ENCODE measurements at regions not wholly inside any gene's neighbourhood (a gene's known extent, or its start where the extent isn't known, plus 50 kb on each side); places are given as distances from the start of the nearest gene placed in this dataset.

DNA sequence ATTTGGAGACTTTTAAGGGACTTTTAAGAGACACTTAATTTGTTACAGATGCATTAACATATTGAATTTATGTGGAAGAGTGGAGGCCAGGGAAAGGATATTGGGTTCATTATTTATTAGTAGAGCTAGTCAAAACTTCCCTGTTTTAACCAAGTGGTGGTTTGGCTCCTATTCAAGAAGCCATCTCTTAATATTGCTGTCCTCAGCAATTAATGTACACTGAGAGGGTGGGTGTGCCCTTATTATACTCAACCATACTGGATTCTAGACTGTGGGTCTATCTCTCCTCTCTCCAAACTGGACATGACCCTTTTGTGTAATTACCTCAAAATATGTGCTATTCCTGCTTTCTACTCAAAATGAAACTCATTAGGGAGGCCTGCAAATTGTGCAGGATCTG, 398.7 kb upstream of the DDHD1 start:
- H4K20me1 ChIP-seq (ENCODE audit: control insufficient read depth, insufficient read depth, low read length, poor library complexity, severe bottlenecking) = no peaks in the 10 kb centered on the region
- no peaks in the 10 kb centered on the region for H3K36me3 ChIP-seq (replicated peaks in 1 of 2; ENCODE audit: control extremely low read depth in 1 of 2, control insufficient read depth in 1 of 2, extremely low read depth in 1 of 2, insufficient read depth in 2 of 2, low read length in 1 of 2)
- TF ChIP-seq, protein P1, sequence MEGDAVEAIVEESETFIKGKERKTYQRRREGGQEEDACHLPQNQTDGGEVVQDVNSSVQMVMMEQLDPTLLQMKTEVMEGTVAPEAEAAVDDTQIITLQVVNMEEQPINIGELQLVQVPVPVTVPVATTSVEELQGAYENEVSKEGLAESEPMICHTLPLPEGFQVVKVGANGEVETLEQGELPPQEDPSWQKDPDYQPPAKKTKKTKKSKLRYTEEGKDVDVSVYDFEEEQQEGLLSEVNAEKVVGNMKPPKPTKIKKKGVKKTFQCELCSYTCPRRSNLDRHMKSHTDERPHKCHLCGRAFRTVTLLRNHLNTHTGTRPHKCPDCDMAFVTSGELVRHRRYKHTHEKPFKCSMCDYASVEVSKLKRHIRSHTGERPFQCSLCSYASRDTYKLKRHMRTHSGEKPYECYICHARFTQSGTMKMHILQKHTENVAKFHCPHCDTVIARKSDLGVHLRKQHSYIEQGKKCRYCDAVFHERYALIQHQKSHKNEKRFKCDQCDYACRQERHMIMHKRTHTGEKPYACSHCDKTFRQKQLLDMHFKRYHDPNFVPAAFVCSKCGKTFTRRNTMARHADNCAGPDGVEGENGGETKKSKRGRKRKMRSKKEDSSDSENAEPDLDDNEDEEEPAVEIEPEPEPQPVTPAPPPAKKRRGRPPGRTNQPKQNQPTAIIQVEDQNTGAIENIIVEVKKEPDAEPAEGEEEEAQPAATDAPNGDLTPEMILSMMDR (IDR thresholded peaks at IDR 0.05) = no peak
- no peak for TF ChIP-seq EZH2 (IDR thresholded peaks at IDR 0.05; ENCODE audit: borderline replicate concordance, insufficient read depth, low read depth, low read length, poor library complexity, severe bottlenecking)
- DNase-seq = no peak
- H3K4me3 ChIP-seq (ENCODE audit: control extremely low read depth in 1 of 5, extremely low read depth in 1 of 5, insufficient read depth in 1 of 5, low read depth in 2 of 5, low read length in 4 of 5) = no peak overlapping the region
- Mint-ChIP-seq H3K27ac (no peak overlapping the region), H3K27me3 (peaks cover 4% of the 10 kb centered on the region), H3K4me3 (no peak overlapping the region), H3K9me3 (ENCODE audit: insufficient read depth) (no peaks in the 10 kb centered on the region), H3K4me1 (no peaks in the 10 kb centered on the region)
- H3K27me3 ChIP-seq (replicated peaks in 1 of 4; ENCODE audit: control extremely low read depth in 1 of 4, control insufficient read depth in 3 of 4, insufficient read depth in 4 of 4, low read length in 3 of 4) = no peaks in the 10 kb centered on the region
- H3K4me2 ChIP-seq (replicated peaks; ENCODE audit: low read depth, low read length, poor library complexity, severe bottlenecking) = no peak overlapping the region
- no peaks in the 10 kb centered on the region for H3K4me1 ChIP-seq (ENCODE audit: control insufficient read depth in 2 of 2, insufficient read depth in 2 of 2, low read length in 2 of 2)
- ChIA-PET CTCF (no interaction called here), POLR2A (no interaction called here)
- H3K27ac ChIP-seq (ENCODE audit: low read length in 2 of 2) = no peak overlapping the region
- H3K9me3 ChIP-seq (ENCODE audit: control extremely low read depth in 1 of 3, control insufficient read depth in 2 of 3, insufficient read depth in 1 of 3, low read length in 2 of 3) = no peaks in the 10 kb centered on the region
- intact Hi-C loops (cut with micrococcal nuclease) = no loop called here
- ATAC-seq (ENCODE audit: low read depth) = no peak
- no peaks in the 10 kb centered on the region for H3K79me2 ChIP-seq (ENCODE audit: control insufficient read depth, insufficient read depth, low read length)
- no peak overlapping the region for H3K9ac ChIP-seq (ENCODE audit: low read length)
- H2AFZ ChIP-seq (ENCODE audit: insufficient read depth, low read depth, low read length, poor library complexity, severe bottlenecking) = no peak overlapping the region

DNA sequence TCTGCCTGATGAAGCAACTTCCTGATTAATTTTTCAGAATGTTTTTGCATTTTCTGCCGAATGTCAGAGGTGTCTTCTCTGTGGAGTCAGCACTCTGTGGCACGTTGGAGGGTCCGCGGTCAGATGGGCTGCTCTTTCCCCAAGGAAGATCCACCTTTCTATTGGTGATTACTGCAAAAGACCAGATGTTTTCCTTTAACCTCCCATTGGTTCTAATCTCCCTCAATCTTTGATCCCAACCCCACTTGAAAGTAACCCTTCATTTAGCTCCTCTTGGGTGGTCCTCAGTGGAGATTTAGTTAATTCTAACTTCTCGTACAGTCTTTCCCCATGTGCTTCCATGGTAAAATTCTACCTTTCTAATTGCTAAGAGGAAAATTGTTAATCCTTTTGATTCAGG, 397.7 kb upstream of the DDHD1 start:
- Histone ChIP-seq H3K36me3 (replicated peaks in 1 of 2; ENCODE audit: control extremely low read depth in 1 of 2, control insufficient read depth in 1 of 2, extremely low read depth in 1 of 2, insufficient read depth in 2 of 2, low read length in 1 of 2) (no peaks in the 10 kb centered on the region), H3K79me2 (ENCODE audit: control insufficient read depth, insufficient read depth, low read length) (no peaks in the 10 kb centered on the region), H3K27me3 (replicated peaks in 1 of 4; ENCODE audit: control extremely low read depth in 1 of 4, control insufficient read depth in 3 of 4, insufficient read depth in 4 of 4, low read length in 3 of 4) (no peaks in the 10 kb centered on the region), H3K27ac (ENCODE audit: low read length in 2 of 2) (no peak overlapping the region), H3K4me3 (ENCODE audit: control extremely low read depth in 1 of 5, extremely low read depth in 1 of 5, insufficient read depth in 1 of 5, low read depth in 2 of 5, low read length in 4 of 5) (no peak overlapping the region), H3K9ac (ENCODE audit: low read length) (no peak overlapping the region), H3K4me2 (replicated peaks; ENCODE audit: low read depth, low read length, poor library complexity, severe bottlenecking) (no peak overlapping the region), H4K20me1 (ENCODE audit: control insufficient read depth, insufficient read depth, low read length, poor library complexity, severe bottlenecking) (no peaks in the 10 kb centered on the region), H2AFZ (ENCODE audit: insufficient read depth, low read depth, low read length, poor library complexity, severe bottlenecking) (no peak overlapping the region), H3K4me1 (ENCODE audit: control insufficient read depth in 2 of 2, insufficient read depth in 2 of 2, low read length in 2 of 2) (no peaks in the 10 kb centered on the region), H3K9me3 (ENCODE audit: control extremely low read depth in 1 of 3, control insufficient read depth in 2 of 3, insufficient read depth in 1 of 3, low read length in 2 of 3) (no peaks in the 10 kb centered on the region)
- ChIA-PET POLR2A (no interaction called here), CTCF (interaction anchor here (0.9 to 1.1 kb wide), 2 partner anchors 10 to 625 kb away, joined by 3 to 4 read pairs; no protein-coding TSS in a partner anchor)
- no peaks in the 10 kb centered on the region for H3K9me3 Mint-ChIP-seq (ENCODE audit: insufficient read depth)
- H3K27me3 Mint-ChIP-seq = peaks cover 4% of the 10 kb centered on the region
- no peak overlapping the region for H3K4me3 Mint-ChIP-seq
- intact Hi-C loops (cut with micrococcal nuclease) = no loop called here
- H3K4me1 Mint-ChIP-seq = no peaks in the 10 kb centered on the region
- WGBS (ENCODE audit: insufficient coverage) = 93% methylated on average over 4 of the region's 5 CpGs
- no peak for TF ChIP-seq EZH2 (IDR thresholded peaks at IDR 0.05; ENCODE audit: borderline replicate concordance, insufficient read depth, low read depth, low read length, poor library complexity, severe bottlenecking)
- no peak overlapping the region for H3K27ac Mint-ChIP-seq
- DNase-seq (no peak), ATAC-seq (ENCODE audit: low read depth) (no peak)

All from B cell (primary cell).